NCI-H226 (cell line): ENCODE measurements at regions not wholly inside any gene's neighbourhood (a gene's known extent, or its start where the extent isn't known, plus 50 kb on each side); places are given as distances from the start of the nearest gene placed in this dataset.
"Not testable (repeated sequence)": the region's sequence is repeated elsewhere in the genome, so short reads cannot be mapped to it uniquely, and the experiment has no call there.

Experiments used
- DNase-seq: peaks from one replicate; pipeline ENCODE4 v3.0.0-alpha.2; 2015

DNA sequence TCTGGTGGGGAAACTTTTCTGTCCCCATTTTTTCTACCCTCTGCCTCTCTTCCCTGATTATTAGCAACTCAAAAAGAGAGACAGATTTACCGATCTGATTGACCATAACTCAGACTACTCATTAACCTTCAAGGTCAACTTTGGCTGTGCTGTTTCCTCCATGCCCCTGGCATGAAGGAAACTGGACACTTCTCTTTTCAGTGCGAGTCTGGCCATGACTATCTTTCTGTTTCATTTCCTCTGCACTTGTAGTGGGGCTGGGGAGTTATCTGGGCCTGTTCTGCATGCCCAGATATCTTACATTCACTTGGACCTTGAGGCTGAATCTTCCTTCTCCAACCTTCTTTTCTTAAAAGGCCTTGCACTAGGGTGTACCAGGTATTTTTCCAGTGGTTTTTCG lies 76.9 kb upstream of the SLCO2A1 start:
- DNase-seq: no peak

DNA sequence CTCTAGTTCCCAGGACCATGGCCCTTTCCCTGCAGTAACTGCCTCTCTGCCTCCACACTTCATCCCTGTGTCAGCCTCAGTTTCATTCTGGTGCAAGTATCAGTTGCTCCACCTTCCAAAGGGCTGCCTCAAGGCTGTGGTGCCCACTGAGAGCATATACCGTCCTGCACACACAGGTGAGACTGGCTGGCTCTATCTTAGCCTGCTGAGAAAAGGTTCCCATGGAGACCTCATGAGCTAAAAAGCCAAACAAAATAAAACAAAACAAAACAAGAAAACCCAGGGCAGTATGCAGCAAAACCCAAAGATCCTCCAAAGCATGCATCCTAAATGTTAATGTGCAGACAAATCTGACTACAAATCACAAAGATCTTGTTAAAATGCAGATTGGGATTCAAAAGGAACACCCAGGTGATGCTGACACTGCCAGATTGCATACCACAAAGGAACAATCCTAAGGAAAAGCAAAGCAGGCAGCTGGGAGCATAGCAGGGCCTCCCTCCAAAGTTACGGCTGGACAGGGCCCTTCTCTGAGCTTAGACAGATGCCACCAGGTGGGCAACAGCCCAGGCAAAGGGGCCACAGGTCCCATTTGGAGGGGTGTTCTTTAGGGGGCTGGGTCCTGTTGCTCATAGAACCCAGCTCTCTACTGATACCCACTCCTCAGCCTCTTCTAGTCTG lies 76.3 kb upstream of the SLCO2A1 start:
- DNase-seq: no peak

DNA sequence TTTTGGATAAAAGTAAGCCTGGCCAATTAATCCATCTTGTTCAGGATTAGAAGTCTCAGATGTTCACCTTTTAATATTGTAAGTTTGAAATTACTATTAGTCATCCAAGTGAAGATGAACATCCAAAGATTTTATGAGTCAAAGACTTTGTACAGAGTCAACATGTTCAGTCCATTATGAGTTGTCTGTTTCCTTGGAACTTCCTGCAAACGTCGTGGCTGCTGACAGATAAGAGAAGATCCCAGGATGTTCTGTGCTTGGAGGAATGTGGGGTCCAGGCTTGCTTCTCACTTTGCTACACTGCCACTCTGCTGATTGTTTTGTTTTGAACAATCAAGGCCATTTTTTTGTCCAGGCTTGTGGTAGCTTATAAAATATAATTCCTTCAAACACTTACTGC lies 74.3 kb upstream of the SLCO2A1 start:
- DNase-seq: peak; percentile 45

DNA sequence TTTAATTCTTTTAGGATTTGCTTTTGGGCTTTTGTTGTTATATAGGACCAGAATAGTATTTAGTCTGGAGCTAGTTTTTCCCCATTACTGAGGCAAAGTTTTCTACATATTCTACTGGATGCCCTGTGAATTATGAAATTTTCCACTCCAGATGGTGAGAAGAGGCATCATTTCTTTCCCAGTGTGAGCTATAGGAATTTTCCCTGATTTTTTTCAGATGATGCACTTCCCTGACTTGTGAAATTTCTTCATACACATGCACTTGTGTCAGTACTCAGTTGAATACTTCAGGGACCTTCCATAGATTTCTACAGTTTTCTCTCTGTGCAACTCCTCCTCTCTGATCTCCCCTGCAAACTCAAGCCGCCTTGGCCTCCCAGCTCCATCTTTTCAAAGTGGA lies 73.7 kb upstream of the SLCO2A1 start:
- DNase-seq: no peak

DNA sequence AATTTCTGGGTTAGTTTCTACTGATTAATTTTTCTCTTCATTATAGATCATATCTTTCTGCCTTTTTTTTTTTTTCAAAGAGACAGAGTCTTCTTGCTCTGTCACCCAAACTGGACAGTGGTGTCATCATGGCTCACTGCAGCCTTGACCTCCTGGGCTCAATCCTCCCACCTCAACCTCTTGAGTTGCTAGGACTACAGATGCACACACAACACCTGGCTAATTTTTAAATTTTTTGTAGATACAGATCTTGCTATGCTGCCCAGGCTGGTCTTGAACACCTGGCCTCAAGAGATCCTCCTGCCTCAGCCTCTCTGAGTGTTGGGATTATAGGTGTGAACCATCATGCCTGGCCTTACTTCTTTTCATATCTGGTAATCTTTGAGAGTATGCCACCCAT lies 73.3 kb upstream of the SLCO2A1 start:
- DNase-seq: no peak

DNA sequence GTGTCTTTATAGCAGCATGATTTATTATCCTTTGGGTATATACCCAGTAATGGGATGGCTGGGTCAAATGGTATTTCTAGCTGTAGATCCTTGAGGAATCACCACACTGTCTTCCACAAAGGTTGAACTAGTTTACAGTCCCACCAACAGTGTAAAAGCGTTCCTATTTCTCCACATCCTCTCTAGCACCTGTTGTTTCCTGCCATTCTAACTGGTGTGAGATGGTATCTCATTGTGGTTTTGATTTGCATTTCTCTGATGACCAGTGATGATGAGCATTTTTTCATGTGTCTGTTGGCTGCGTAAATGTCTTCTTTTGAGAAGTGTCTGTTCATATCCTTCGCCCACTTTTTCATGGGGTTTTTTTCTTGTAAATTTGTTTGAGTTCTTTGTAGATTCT lies 66.5 kb upstream of the SLCO2A1 start:
- DNase-seq: not testable (repeated sequence)

DNA sequence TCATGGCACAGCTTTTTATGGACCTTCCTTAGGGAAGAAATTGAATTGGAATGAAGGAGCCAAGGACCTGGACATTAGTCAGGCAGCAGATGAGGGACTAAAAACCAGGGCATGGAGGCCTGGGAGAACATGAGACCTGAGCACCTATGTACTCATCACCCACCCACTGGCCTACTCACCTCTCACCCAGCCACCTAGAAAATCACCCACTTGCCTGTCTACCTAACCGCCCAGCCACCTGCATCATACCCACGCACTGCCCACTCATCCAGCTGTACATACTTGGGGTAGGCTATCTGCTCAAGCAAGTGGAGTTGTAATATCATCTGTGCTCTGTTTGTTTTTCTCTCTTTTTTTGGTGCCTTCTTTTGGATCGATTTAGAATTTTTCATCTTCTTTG lies 65.3 kb upstream of the SLCO2A1 start:
- DNase-seq: peak; percentile 64

DNA sequence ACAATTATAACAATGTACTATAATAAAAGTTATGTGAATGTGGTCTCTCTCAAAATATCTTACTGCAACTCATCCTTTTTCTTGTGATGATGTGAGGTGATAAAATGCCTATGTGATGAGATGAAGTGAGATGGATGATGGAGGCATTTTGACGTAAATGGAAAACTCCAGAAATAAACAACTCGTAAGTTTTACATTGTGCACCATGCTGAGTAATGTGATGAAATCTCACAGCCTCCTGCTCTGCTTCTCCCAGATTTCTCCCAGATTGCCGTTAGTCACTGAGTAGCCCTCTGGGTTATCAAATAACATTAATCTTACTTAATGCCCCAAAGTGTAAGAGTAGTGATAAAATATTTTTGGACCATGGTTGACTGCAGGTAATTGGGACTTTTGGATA lies 64.8 kb upstream of the SLCO2A1 start:
- peak; percentile 97 for DNase-seq

DNA sequence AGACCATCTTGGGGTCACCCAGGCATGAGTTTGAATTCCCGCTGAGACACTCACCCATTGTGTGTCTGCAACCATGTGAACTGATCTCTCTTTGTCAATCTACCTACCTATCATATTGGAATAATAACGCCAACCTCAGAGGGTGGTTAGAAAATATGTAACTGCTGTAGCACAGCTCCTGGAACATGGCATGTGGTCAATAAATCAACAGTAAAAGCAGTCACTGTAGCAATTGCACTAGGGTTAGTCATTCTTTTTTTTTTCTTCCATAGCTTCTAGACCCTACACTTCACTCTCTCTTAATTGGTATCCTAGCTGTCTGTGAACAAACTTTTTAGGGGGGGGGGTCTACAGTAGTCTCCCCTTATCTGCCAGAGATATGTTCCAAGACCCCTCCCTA lies 64.2 kb upstream of the SLCO2A1 start:
- peak; percentile 87 for DNase-seq

DNA sequence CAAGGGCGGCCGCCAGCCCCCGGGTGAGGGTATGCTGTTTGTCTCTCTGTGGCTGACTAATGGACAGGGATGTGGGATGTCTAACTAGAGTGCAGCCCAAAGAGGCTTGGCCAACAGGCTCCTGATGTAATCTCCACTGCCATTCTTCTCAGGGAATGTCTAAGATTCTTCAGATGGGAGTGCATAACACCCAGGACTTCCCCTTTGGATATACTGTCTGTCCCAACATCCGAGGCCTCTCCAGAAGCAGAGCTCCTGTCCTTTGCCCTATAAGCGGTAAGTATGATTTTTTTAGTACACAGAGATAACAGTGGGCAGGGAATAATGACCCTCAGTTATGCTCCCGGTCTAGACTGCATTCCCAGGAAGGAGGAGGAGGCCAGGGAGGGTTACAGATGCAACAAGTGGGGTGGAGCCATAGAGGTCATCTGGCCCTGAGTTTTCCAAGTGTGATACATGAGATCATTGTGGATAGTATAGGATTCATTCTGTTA lies 62.5 kb upstream of the SLCO2A1 start:
- peak; percentile 92 for DNase-seq

DNA sequence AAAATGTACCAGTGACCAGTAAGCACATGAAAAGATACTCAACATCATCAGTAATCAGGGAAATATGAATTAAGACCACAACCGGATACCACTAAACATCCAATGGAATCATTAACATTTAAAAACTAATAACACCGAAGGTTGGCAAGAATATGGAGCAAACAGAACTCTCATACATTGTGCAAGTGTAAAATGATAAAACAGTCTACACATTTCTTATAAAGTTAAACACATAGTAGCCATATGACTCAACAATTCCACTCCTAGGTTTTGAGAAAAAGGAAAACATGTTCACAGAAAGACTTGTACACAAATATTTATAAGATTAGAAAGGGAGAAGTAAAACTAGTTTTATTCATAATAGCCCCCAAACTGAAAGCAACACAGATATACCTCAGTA lies 60.3 kb upstream of the SLCO2A1 start:
- peak; percentile 33 for DNase-seq

DNA sequence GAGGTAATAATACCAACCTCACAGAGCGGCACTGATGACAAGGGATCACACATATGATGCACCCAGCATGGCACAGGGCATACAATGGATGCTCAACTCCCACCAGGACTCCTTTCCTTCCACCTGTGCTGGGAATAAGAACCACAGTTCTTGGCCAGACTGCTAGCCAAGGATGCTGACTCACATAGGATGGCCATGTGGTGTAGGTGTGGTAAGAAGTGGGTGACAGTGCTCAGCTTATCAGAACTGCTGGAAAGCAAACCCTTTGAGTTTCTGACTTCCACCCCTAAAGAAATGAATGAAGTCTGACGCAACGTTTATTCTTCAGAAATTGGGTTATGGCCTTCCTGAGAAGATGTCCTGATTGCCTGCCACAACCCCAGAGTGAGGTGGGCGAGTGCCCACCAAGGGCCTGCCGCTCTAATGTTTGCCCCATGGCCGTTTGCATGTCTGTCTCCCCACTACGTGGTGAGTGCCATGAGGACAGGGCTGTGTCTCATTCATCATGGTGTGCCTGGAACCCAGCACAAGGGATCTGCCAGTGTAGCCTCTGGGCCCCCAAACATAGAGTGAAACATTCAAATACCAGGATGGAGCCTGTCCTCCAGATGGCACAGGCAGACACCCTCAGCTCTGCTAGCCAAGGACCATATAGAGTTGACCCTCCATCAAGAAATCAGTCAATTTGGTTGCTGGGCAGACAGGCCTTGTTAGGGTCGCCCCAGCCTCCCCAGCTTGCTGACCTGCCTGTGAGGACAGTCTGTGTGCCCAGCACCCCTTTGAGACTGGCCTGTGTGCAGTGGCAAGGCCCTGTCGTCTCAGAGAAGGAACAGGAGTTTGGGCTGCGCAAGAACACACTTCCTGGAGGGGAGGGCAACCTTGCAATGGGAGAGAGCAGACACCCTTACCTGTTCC lies 57.6 kb upstream of the SLCO2A1 start:
- DNase-seq: peak; percentile 57

DNA sequence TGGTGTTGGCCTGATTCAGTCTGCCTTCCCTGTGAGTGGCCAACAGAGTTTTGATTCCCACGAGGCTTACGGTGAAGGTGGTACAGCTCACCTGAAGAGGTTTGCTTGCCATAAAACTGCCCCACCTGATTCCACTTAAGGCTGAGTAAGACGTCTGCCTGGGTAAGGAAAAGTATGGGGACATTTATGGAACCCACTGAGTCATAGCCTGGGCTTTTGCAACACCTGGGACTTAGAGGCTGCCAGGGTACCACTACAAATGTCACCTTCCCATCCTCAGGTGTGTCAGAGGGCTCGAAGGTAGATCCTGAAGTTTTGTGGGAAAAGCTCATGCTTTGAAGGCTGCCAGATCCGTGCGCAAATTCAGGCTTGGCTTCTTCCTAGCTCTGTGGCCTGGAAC lies 56.9 kb upstream of the SLCO2A1 start:
- no peak for DNase-seq

DNA sequence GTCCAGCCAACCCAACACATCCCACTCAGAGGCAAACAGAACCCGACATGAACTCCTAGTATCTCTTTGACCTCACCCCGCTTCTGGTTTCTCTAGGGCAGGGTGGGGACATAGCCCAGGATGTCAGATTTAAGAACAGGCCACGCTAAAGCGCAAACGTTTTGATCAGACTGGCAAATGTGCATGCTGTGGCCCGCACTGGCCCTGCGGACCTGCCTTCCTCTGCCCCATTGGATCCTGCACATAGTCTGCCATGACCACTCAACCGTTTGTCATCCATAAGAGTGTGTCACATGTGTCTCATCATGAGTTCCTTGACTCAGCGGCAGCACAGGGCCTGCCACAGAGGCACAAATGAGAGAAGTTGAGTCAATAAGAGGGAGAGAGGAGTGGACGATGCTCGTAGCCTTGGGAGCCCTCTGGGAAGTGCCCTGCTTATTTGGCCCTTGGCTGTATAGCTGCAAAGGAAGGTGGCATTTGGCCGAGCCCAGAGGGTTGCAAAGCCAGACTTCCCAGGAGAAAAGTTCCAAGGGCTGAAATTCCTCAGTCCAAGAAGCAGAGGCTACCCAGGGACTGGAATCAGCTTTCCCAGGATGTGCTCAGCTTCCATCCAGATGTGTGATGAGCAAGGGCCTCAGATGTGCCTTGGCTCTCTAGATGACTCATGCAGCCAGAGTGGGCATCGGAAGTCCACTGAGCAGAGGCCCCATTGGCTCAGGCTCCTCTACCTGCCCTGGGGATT lies 55.5 kb upstream of the SLCO2A1 start:
- no peak for DNase-seq

DNA sequence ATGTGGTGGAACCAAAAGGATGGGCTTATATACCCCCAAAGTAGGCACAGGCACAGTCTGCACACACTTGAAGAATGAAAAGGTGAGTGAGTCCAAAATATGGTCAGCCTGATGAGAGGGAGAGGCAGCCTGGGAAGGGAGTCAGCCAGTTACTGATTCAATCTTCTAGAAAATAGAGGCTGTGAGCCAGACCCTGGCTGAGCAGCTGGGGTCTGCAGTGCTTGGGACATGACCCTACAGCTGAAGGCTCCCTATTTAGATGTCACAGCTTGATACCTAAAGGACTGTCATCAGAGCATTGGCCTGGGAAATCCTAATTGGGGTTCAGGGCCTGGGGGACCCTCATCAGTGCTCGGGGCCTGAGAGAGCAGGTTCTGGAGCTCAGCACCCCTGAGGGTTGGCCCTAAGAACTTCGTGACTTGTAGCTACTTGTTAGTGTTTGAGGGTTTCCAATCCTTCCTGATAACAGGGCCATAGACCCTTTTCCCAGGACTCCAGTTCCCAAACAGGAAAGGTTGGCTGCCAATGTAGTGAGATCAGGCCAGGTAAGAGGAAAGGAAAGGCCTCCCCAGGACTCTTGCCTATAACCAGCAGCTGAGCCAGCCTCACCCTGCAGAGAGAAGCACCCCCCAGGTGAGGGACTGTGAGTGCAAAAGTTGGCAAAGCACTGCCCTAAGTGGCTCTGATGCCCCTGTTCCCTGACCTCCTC lies 54.7 kb upstream of the SLCO2A1 start:
- no peak for DNase-seq

DNA sequence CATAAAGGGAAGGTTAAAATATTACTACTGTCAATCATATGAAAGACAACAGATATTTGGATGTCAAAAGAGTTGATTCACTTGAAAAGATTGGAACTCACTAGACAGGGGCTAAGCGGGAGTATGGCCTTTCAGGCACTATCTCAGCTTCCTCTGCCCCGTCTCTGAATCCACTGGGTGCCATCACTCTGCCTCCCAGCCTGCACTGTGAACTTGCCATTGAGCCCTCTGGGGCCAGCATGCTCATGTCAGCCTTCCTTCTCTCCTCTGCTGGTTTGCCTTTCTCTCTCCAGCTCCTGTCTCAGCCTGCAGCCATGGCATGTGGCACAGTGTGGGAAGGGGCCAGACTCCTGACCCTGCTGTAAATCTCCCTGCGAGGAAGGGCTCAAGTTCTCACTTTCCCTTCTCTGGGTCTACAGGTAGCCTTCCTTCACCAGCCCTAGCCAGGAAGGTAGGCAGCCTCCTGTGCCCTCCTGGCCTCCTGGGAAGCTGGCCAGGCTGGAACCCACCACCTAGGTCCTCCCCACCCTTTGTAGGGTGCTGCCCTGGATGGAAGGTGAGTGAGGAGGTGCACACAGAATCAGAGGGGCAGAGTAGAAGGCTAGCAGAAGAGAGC lies 54.0 kb upstream of the SLCO2A1 start:
- no peak for DNase-seq

DNA sequence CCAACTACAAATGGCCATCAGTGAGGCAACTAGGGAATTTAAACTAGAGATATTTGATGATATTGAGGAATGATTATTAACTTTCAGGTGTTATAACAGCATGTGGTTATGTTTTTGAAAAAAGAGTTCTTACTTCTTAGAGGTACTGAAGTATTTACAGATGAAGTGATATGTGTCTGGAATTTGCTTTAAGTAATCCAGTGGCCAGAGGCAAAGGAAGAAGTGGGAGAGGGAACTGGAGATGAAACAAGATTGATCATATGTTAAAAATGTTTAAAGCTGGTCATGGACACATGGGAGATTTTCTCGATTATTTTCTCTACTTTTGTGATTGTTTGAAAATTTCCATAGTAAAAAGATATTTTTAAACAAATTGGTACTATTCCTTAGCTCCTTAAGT lies 53.3 kb upstream of the SLCO2A1 start:
- no peak for DNase-seq

DNA sequence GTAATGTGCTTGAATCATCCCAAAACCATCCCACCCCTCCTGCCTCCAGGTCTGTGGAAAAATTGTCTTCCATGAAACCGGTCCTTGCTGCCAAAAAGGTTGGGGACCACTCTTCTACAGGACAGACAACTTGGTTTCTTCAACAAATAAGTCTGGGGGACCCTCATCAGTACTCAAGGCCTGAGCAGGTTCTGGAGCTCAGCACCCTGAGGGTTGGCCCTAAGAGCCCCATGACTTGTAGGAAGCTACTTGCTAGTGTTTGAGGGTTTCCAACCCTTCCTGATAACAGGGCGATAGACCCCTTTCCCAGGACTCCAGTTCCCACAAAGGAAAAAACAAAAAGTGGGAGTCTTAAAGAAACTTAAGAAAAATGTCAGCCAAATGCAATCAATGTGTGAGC lies 52.9 kb upstream of the SLCO2A1 start:
- no peak for DNase-seq

DNA sequence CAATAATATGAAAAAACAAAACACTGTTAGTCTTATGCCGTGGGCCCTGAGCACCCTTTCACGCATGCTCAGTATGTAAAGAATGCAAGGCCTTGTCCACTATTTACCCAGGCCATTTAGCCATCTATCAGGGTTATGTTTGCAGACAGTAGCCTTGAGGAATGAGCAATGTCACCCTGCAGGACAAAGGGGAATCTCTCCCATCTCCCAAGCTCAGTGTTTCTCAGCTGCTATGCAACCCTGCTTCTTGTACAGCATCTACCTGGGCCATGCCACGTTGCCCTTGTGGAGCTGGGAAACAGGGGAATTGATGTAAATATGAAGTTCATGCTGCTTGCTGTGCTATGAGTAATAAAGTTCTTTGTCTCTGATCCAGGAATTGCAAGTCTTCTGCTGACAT lies 51.5 kb upstream of the SLCO2A1 start:
- DNase-seq: no peak

DNA sequence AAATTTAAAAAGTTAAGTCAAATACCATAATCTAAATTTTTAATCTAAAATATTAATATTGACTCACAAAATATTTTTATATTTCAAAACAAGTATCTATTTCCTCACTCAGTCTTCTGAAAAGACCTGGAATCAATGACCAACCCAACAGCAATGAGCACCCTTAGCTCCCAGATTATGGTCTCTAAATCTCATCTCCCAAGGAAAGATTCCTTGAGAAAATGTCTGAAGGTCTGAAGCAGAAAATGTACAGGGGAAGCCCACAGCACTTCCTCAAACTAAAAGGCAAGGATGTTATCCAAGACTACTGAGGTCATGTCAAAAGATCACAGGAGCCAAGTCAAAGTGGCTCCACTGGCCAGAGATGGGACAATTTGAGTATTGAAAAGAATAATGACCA lies 51.0 kb upstream of the SLCO2A1 start:
- no peak for DNase-seq

DNA sequence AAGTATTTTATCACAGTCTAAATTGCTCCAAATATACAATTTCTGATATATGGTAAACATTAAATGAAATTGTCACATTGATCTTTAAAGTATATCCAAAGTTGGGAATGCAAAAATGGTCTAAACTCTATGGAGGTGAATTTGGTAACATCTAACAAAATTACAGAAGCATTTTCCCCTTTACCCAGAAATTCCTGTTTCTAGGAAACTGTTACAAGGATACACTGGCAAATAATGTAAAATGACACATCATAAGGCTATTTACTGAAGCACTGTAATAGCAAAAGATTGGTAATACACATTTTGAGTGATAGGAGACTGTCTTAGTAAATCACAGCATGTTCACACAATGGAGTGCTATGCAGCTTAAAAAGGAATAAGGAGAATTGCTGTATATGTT lies 50.0 kb upstream of the SLCO2A1 start:
- no peak for DNase-seq
